ENCODE measurements at regions not wholly inside any gene's neighbourhood (a gene's known extent, or its start where the extent isn't known, plus 50 kb on each side); places are given as distances from the start of the nearest gene placed in this dataset.

- H3K36me3 Mint-ChIP-seq (ENCODE audit: low read depth) = no peaks in the 10 kb centered on the region
- H3K4me2 ChIP-seq = no peak overlapping the region
- ATAC-seq = no peak
- H3K9me3 Mint-ChIP-seq = no peaks in the 10 kb centered on the region
- no peak overlapping the region for H3K4me3 ChIP-seq
- no peaks in the 10 kb centered on the region for H3K4me1 ChIP-seq (ENCODE audit: insufficient read depth)
- peaks cover 8% of the 10 kb centered on the region; the same call in 1 of the 2 replicates for H3K9me2 ChIP-seq (ENCODE audit: insufficient read depth)
- H2AFZ ChIP-seq = no peak overlapping the region
- no peak for DNase-seq (ENCODE audit: low spot score)
- H3K36me3 ChIP-seq (ENCODE audit: insufficient read depth) = no peaks in the 10 kb centered on the region
- H3K27me3 ChIP-seq (ENCODE audit: insufficient read depth) = no peaks in the 10 kb centered on the region
- no peak overlapping the region for H3K4me3 Mint-ChIP-seq
- H4K20me1 ChIP-seq (replicated peaks; ENCODE audit: insufficient read depth) = no peaks in the 10 kb centered on the region
- no peak overlapping the region for H3K27ac ChIP-seq (ENCODE audit: low read depth)
- no peaks in the 10 kb centered on the region for H3K27me3 Mint-ChIP-seq (ENCODE audit: insufficient read depth, low read depth, poor library complexity)
- H3K4me1 Mint-ChIP-seq = no peaks in the 10 kb centered on the region
- no peaks in the 10 kb centered on the region for H3K79me2 ChIP-seq (replicated peaks; ENCODE audit: insufficient read depth)
- H3F3A ChIP-seq (replicated peaks; ENCODE audit: low read depth) = no peaks in the 10 kb centered on the region
- H3K27ac Mint-ChIP-seq = no peak overlapping the region
- TF ChIP-seq, protein P1, sequence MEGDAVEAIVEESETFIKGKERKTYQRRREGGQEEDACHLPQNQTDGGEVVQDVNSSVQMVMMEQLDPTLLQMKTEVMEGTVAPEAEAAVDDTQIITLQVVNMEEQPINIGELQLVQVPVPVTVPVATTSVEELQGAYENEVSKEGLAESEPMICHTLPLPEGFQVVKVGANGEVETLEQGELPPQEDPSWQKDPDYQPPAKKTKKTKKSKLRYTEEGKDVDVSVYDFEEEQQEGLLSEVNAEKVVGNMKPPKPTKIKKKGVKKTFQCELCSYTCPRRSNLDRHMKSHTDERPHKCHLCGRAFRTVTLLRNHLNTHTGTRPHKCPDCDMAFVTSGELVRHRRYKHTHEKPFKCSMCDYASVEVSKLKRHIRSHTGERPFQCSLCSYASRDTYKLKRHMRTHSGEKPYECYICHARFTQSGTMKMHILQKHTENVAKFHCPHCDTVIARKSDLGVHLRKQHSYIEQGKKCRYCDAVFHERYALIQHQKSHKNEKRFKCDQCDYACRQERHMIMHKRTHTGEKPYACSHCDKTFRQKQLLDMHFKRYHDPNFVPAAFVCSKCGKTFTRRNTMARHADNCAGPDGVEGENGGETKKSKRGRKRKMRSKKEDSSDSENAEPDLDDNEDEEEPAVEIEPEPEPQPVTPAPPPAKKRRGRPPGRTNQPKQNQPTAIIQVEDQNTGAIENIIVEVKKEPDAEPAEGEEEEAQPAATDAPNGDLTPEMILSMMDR (conservative IDR thresholded peaks at IDR 0.05; ENCODE audit: low read depth in 2 of 2) = no peak
- TF ChIP-seq EZH2 (IDR thresholded peaks at IDR 0.05; ENCODE audit: low read depth, unreplicated experiment) = no peak
- TF ChIP-seq, protein P2, sequence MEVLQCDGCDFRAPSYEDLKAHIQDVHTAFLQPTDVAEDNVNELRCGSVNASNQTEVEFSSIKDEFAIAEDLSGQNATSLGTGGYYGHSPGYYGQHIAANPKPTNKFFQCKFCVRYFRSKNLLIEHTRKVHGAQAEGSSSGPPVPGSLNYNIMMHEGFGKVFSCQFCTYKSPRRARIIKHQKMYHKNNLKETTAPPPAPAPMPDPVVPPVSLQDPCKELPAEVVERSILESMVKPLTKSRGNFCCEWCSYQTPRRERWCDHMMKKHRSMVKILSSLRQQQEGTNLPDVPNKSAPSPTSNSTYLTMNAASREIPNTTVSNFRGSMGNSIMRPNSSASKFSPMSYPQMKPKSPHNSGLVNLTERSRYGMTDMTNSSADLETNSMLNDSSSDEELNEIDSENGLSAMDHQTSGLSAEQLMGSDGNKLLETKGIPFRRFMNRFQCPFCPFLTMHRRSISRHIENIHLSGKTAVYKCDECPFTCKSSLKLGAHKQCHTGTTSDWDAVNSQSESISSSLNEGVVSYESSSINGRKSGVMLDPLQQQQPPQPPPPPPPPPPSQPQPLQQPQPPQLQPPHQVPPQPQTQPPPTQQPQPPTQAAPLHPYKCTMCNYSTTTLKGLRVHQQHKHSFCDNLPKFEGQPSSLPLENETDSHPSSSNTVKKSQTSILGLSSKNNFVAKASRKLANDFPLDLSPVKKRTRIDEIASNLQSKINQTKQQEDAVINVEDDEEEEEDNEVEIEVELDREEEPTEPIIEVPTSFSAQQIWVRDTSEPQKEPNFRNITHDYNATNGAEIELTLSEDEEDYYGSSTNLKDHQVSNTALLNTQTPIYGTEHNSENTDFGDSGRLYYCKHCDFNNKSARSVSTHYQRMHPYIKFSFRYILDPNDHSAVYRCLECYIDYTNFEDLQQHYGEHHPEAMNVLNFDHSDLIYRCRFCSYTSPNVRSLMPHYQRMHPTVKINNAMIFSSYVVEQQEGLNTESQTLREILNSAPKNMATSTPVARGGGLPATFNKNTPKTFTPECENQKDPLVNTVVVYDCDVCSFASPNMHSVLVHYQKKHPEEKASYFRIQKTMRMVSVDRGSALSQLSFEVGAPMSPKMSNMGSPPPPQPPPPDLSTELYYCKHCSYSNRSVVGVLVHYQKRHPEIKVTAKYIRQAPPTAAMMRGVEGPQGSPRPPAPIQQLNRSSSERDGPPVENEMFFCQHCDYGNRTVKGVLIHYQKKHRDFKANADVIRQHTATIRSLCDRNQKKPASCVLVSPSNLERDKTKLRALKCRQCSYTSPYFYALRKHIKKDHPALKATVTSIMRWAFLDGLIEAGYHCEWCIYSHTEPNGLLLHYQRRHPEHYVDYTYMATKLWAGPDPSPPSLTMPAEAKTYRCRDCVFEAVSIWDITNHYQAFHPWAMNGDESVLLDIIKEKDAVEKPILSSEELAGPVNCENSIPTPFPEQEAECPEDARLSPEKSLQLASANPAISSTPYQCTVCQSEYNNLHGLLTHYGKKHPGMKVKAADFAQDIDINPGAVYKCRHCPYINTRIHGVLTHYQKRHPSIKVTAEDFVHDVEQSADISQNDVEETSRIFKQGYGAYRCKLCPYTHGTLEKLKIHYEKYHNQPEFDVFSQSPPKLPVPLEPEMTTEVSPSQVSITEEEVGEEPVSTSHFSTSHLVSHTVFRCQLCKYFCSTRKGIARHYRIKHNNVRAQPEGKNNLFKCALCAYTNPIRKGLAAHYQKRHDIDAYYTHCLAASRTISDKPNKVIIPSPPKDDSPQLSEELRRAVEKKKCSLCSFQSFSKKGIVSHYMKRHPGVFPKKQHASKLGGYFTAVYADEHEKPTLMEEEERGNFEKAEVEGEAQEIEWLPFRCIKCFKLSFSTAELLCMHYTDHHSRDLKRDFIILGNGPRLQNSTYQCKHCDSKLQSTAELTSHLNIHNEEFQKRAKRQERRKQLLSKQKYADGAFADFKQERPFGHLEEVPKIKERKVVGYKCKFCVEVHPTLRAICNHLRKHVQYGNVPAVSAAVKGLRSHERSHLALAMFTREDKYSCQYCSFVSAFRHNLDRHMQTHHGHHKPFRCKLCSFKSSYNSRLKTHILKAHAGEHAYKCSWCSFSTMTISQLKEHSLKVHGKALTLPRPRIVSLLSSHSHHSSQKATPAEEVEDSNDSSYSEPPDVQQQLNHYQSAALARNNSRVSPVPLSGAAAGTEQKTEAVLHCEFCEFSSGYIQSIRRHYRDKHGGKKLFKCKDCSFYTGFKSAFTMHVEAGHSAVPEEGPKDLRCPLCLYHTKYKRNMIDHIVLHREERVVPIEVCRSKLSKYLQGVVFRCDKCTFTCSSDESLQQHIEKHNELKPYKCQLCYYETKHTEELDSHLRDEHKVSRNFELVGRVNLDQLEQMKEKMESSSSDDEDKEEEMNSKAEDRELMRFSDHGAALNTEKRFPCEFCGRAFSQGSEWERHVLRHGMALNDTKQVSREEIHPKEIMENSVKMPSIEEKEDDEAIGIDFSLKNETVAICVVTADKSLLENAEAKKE (CRISPR knock-in tag; IDR thresholded peaks at IDR 0.05) = no peak
- TF ChIP-seq, protein P3, sequence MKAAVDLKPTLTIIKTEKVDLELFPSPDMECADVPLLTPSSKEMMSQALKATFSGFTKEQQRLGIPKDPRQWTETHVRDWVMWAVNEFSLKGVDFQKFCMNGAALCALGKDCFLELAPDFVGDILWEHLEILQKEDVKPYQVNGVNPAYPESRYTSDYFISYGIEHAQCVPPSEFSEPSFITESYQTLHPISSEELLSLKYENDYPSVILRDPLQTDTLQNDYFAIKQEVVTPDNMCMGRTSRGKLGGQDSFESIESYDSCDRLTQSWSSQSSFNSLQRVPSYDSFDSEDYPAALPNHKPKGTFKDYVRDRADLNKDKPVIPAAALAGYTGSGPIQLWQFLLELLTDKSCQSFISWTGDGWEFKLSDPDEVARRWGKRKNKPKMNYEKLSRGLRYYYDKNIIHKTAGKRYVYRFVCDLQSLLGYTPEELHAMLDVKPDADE (IDR thresholded peaks at IDR 0.05) = no peak
- TF ChIP-seq EZH2phosphoT487 (IDR thresholded peaks at IDR 0.05; ENCODE audit: unreplicated experiment) = no peak
- no peak for TF ChIP-seq STAT1 (IDR thresholded peaks at IDR 0.05; ENCODE audit: unreplicated experiment)
- no peak for TF ChIP-seq NANOG (IDR thresholded peaks at IDR 0.05; ENCODE audit: borderline replicate concordance)
- no peak for TF ChIP-seq JUNB (IDR thresholded peaks at IDR 0.05; ENCODE audit: unreplicated experiment)
- no peak for TF ChIP-seq ZNF114 (CRISPR knock-in tag; IDR thresholded peaks at IDR 0.05)
- no peak for TF ChIP-seq ZNF331 (CRISPR knock-in tag; IDR thresholded peaks at IDR 0.05; ENCODE audit: low read depth)
- no peak for TF ChIP-seq CREB1 (CRISPR knock-in tag; IDR thresholded peaks at IDR 0.05; ENCODE audit: low read depth)
- no peak for TF ChIP-seq REST (IDR thresholded peaks at IDR 0.05; ENCODE audit: unreplicated experiment)
- no peak for TF ChIP-seq POLR2AphosphoS5 (IDR thresholded peaks at IDR 0.05; ENCODE audit: low read depth)
These were observed 201.9 kb upstream of the RBMS1 start for GRCh38 chr2:160695402-160696086.
